ENCODE measurements at regions not wholly inside any gene's neighbourhood (a gene's known extent, or its start where the extent isn't known, plus 50 kb on each side); places are given as distances from the start of the nearest gene placed in this dataset.
"Not testable (repeated sequence)": the region's sequence is repeated elsewhere in the genome, so short reads cannot be mapped to it uniquely, and the experiment has no call there.

- no peak for ATAC-seq
- intact Hi-C loops (cut with DNase I), result no loop called here
- no peak for TF ChIP-seq CTCF (IDR thresholded peaks at IDR 0.05)
- 57 to 59% methylated on average over 15 of the region's 15 CpGs for WGBS, 2 donors
- Histone ChIP-seq H3K36me3 (replicated peaks in 1 of 2; ENCODE audit: insufficient read depth in 1 of 2, low read depth in 2 of 2) (no peaks in the 10 kb centered on the region), H3K27ac (no peak overlapping the region), H3K27me3 (no peaks in the 10 kb centered on the region), H3K9me3 (no peaks in the 10 kb centered on the region), H3K4me1 (no peaks in the 10 kb centered on the region), H3K4me3 (no peak overlapping the region)
- no peak for DNase-seq
These were observed 138.3 kb upstream of the SFSWAP start for GRCh38 chr12:131572626-131573025.

- intact Hi-C loops (cut with DNase I), result no loop called here
- Histone ChIP-seq H3K4me1 (no peaks in the 10 kb centered on the region), H3K9me3 (no peaks in the 10 kb centered on the region), H3K27ac (no peak overlapping the region), H3K27me3 (peaks cover 0 to 5% of the 10 kb centered on the region in 2 donors), H3K4me3 (no peak overlapping the region), H3K36me3 (replicated peaks in 1 of 2; ENCODE audit: insufficient read depth in 1 of 2, low read depth in 2 of 2) (no peaks in the 10 kb centered on the region)
- WGBS, 2 donors, result 51 to 54% methylated on average over 13 to 26 of the region's 26 CpGs
- TF ChIP-seq POLR2A (IDR thresholded peaks at IDR 0.05) (no peak), CTCF (IDR thresholded peaks at IDR 0.05) (no peak)
- DNase-seq, result no peak
- no peak for ATAC-seq
These were observed 137.1 kb upstream of the SFSWAP start for GRCh38 chr12:131573631-131574394.

GRCh38 chr12:131574395-131574771, 136.5 kb upstream of the SFSWAP start:
- Histone ChIP-seq H3K36me3 (replicated peaks in 1 of 2; ENCODE audit: insufficient read depth in 1 of 2, low read depth in 2 of 2) (no peaks in the 10 kb centered on the region), H3K27me3 (peaks cover 0 to 5% of the 10 kb centered on the region in 2 donors), H3K9me3 (no peaks in the 10 kb centered on the region), H3K4me3 (no peak overlapping the region), H3K27ac (no peak overlapping the region), H3K4me1 (no peaks in the 10 kb centered on the region)
- DNase-seq (no peak), ATAC-seq (no peak)
- intact Hi-C loops (cut with DNase I), result no loop called here
- 27 to 34% methylated on average over 6 to 10 of the region's 10 CpGs for WGBS, 2 donors
- no peak for TF ChIP-seq CTCF (IDR thresholded peaks at IDR 0.05)
- no peak for TF ChIP-seq POLR2A (IDR thresholded peaks at IDR 0.05)

- no peak overlapping the region for H3K4me3 ChIP-seq
- peaks cover 0 to 5% of the 10 kb centered on the region in 2 donors for H3K27me3 ChIP-seq
- DNase-seq (no peak), ATAC-seq (no peak)
- H3K27ac ChIP-seq, result no peak overlapping the region
- 61 to 78% methylated on average over 2 to 4 of the region's 4 CpGs for WGBS, 2 donors
- intact Hi-C loops (cut with DNase I), result no loop called here
- H3K9me3 ChIP-seq, result no peaks in the 10 kb centered on the region
- H3K36me3 ChIP-seq (replicated peaks in 1 of 2; ENCODE audit: insufficient read depth in 1 of 2, low read depth in 2 of 2), result no peaks in the 10 kb centered on the region
- TF ChIP-seq CTCF (IDR thresholded peaks at IDR 0.05) (no peak), POLR2A (IDR thresholded peaks at IDR 0.05) (no peak)
- no peaks in the 10 kb centered on the region for H3K4me1 ChIP-seq
These were observed 135.5 kb upstream of the SFSWAP start for GRCh38 chr12:131575371-131575770.

- H3K27me3 ChIP-seq; intact Hi-C loops (cut with DNase I); DNase-seq; H3K4me1 ChIP-seq; H3K27ac ChIP-seq; H3K36me3 ChIP-seq (replicated peaks in 1 of 2; ENCODE audit: insufficient read depth in 1 of 2, low read depth in 2 of 2); H3K4me3 ChIP-seq; H3K9me3 ChIP-seq; ATAC-seq: not testable (repeated sequence)
- WGBS, 2 donors, result 85 to 91% methylated on average over 9 to 14 of the region's 17 CpGs
These were observed 134.2 kb upstream of the SFSWAP start for GRCh38 chr12:131576734-131577133.
